ENCODE measurements at regions not wholly inside any gene's neighbourhood (a gene's known extent, or its start where the extent isn't known, plus 50 kb on each side); places are given as distances from the start of the nearest gene placed in this dataset.
"Not testable (repeated sequence)": the region's sequence is repeated elsewhere in the genome, so short reads cannot be mapped to it uniquely, and the experiment has no call there.

GRCh38 chr20:51955756-51956155 is 153.4 kb upstream of the SALL4 start:
- no peak for DNase-seq

DNA sequence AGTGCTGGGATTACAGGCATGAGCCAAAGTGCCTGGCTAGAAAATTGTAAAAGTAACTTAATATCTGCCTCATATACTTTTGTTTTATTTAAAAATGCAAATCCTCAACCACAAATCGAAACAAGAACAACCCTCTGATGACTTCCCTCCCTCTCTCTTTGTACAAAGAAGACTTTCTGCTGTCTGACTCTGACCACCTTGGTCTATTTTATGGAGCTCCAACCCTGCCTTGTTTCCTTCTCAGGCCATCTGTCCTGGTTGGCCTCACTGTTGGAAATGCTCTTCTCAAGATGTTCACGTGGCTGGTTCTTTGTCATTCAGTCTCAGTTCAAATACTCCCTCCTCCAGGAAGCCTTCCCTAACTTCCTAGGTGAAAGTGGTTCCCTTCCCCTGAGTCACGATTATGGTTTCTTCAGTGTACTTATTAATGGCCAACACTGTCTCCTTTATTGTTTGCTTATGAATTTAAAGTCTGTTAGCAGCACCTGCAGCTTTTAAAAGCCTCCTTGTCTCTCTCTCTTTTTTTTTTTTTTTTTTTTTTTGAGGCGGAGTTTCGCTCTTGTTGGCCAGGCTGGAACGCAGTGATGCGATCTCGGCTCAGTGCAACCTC is 151.5 kb upstream of the SALL4 start:
- DNase-seq, result no peak

DNA sequence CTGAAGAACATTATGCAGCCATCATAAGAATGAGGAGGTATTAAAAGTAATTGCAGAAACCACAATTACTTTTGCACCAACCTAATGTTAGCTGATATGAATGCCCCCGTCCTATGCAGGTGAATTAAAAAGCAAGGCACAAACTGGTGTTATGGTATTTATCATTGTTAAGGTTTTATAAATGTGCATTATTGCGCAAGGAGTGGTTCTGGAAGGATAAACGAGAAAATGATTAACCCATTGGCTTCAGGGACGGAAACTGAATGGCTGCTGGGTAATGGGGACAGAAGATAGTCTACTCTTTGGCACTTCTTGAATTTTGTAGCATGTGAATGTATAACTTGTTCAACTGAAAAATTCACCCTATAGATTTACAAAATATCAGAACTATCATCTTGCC is 148.6 kb upstream of the SALL4 start:
- DNase-seq, result no peak

DNA sequence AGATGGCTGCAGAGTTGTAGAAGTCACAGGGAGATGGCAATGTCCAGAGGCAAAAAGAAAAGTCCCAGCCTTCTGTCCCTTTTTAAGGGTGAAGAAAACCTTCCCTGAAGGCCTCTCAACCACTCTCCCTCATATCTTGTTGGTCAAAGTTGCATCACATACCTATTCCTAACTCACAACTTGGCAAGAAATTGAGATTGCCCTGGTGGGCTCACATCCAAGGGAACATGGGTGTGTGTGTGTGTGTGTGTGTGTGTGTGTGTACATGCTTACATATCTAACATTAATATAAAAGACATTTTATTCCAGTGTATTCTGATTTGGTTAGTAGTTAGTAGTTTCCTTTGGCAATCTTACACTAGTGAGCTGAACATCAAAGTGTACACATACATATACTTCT is 144.3 kb upstream of the SALL4 start:
- no peak for DNase-seq

GRCh38 chr20:51945881-51946280 is 143.6 kb upstream of the SALL4 start:
- no peak for DNase-seq

DNA sequence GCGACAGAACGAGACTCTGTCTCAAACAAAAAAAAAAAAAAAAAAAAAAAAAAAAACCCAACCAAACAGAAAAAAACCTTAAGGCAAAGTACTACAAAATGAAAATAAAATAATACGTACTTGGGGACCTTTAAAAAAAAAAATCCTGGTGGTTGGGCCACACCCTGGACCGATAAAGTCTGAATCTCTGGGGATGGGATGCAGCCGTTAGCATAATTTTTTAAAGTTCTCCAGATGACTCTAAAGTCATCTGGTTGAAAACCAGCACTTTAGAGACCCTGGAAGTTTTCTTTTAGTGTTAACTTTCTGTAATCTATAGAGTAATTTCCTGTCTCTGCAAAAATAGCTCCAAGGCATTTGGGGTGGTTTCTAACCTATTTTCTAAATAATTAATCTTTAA is 142.9 kb upstream of the SALL4 start:
- no peak for DNase-seq

- DNase-seq, result no peak
These were observed 141.4 kb upstream of the SALL4 start for GRCh38 chr20:51943761-51944160.

- not testable (repeated sequence) for DNase-seq
These were observed 141.0 kb upstream of the SALL4 start for GRCh38 chr20:51943326-51943725.

DNA sequence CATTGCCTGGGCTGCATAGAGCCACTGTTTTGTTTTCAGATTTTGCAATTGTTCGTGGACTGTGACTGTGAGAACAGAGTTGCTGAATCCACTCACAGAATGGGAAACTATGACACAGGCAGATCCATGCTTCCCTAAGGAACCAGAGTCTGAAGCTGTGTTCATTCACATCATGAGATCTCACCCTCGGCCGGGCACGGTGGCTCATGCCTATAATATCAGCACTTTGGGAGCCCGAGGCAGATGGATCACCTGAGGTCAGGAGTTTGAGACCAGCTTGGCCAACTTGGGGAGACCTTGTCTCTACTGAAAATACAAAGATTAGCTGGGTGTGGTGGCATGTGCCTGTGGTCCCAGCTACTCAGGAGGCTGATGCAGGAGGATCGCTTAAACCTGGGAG is 139.2 kb upstream of the SALL4 start:
- no peak for DNase-seq

DNA sequence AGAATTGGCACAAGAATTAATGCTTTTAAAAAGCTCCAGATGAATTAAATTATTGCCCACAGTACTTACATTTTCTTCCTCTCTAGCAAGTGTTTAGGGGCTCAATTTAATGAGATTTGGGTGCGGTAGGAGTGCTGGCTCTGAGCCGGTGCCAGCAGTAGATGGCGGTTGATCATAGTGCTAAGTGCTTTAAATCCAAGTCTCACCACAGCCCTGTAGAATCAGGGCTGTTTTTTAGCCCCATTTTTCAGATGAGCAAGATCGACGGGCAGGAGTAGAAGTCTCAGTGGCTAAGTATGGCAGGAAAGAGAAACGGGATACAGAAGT is 136.9 kb upstream of the SALL4 start:
- no peak for DNase-seq

DNA sequence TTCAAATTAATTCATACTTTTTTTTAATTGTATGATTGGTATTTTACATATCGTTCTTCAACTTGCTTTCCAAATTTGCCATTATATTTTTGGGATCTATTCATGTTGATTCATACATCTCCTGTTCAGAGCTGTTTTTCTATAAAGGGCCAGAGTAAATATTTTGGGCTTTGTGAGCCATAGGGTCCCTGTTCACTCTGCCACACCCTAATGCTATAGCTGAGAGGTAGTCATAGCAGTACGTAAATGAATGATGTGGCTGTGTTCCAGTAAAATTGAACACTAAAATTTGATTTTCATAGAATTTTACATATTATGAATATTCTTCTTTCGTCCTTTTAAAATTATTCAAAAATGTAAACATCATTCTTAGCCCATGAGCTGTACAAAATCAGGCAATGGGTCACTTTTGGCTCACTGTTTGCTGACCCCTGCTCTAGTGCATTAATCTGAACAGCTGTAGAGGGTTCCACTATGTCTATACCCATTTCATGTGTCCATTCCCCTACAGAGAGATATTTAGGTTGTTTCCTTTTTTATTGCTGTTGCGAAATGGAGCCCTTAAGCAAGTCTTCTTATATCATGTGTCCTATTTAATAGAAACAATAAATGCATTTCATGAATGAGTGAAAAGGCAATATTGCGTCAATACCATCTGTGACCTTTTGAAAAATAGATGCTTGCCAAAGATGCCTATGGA is 136.4 kb upstream of the SALL4 start:
- no peak for DNase-seq

DNA sequence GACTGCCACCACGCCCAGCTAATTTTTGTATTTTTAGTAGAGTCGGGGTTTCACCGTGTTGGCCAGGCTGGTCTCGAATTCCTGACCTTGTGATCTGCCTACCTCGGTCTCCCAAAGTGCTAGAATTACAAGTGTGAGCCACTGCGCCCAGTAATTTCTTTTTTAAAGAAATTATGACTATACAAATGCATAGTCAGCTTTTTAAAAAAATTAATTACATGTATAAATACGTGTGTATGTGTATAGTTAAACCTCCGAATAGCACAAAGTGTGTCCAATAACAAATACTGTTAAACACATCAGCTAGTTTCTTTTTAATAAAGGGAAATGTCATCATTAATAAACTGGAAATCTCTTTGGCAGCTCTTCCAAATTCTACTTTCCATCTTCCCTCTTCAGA is 135.5 kb upstream of the SALL4 start:
- DNase-seq, result no peak

DNA sequence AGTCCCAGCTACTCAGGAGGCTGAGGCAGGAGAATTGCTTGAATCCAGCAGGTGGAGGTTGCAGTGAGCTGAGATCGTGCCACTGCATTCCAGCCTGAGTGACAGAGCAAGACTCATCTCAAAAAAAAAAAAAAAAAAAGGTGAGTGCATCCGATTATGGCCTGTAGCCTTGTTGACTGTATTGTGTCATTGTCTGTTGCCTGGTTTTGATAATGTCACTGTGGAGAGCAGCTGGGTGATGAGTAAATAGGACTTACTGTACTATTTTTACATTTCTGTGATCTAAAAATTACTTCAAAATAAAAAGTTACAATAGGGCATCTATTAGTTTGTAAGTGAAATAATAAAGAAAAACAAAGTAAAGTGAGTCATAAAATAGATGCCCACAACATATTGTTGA is 134.1 kb upstream of the SALL4 start:
- DNase-seq, result no peak

DNA sequence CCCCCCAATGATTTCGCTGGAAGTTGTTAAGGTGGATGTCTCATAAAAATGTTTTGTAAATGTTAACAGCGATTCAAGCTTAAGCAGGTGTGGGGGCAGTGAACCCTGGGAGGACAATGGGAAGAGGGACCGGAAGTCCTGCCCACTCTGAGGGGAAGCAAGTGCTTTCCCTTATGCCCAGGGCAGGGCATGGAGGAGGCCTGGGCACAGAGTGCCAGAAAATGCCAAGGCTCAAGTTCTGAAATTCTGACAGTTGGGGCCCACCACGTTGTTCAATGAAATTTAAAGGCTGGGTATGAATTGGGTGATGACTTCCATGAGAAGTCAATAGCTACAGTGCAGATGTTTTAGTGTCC is 132.7 kb upstream of the SALL4 start:
- DNase-seq, result no peak

DNA sequence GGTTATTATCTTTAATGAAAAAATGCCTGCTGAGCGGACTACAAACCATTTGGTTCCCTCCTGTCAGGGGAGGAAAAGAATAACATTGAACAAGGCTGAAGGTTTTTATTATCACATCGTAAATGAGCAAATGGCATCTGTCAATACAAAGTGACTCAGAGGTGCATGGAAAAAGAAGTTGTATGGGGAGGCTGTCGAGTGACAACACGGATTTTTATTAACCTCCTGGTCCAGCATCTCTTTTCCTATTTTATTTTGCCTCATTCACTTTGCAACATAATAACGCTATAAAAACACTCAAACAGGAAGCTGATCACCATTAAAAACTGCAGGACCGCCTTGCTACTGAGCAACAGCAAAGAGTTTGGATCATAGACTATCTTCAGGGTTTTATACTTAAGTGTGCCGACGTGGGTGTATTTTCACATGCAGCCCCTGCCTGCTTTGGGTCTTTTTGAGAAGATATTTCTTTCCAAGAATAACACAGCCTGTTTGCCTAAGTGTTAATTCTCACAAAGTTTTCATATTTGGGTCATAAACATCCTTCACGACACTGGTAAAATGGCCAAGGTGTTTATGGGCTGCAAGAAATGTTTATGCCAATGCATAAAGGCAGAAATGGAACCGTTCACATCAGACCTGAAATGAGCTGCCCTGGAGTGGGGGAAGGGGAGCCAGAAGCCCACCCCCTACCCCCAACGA is 132.1 kb upstream of the SALL4 start:
- no peak for DNase-seq

DNA sequence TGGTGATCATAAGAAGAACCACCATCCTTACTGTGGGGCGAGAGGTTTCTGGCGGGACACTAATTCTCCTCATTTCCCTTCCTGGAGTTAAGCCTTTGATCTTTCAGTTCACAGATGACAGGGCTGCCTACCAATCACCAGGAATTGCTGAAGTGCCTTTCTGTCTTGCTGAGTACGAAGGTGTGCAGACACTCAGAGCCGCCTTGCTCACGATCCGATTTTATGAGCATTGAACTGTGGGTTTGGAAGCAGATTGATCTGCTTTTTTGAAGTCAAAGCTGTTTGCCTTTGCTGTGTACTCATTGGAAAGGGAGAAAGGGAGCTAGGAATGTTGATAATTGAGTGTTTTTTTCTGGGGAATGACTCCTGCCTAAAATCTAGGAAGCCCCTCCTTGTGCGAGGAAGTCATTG is 129.1 kb upstream of the SALL4 start:
- DNase-seq, result no peak

DNA sequence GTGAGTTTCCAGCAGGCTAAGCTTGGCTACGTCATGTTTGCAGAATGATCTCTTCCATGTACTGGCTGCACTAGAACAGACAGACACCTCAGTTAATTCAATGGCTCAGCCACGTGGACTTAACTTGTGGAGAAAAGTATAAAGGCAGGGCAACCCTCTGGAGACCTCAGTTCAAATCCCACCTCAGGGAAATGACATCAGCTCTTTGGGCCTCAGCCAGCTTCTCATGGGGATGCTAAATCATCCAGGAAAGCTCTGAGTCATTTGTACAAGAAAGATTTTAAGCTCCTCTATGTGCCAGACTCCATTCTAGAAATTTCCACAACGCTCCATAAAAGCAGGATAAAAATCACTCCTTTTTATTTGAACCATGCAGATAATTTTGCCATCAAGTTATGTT is 128.5 kb upstream of the SALL4 start:
- no peak for DNase-seq

DNA sequence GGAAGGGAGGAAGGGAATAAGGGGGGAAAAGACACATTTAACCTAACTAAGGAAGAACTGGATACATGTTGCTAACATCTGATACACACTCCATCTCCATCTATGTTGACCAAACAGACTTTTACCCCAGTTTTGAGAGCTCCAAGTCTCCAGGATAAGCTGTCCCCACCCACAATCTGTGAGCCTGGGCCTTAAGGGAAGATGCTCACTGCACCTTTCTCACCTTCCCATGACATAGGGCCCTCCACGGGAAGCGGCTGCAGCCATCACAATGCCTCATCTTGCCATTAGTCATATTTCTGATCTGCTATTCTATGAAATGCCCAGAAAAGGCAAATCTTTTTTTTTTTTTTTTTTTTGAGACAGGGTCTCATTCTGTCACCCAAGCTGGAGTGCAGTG is 126.6 kb upstream of the SALL4 start:
- DNase-seq, result no peak

- not testable (repeated sequence) for DNase-seq
These were observed 125.6 kb upstream of the SALL4 start for GRCh38 chr20:51927970-51928369.

GRCh38 chr20:51926670-51927305 is 124.5 kb upstream of the SALL4 start:
- no peak for DNase-seq

DNA sequence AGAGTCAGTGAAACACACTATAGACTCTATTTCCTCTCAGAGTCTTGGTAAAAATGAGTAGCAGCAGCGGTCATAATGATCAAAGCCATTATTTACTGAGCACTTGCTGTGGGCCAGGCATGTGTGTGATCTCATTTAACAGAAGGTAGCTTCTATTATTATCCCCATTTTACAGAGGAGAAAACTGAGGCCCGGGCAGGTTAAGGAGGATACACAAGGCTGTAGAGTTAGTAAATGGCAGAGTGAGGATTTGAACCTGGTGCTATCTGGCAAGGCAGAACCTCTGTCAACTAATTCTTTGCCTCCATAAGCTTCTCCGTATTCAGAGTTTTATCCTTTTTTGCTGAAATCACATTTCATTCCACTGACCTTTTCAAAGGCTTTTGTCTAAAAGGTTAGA is 122.2 kb upstream of the SALL4 start:
- DNase-seq, result no peak

DNA sequence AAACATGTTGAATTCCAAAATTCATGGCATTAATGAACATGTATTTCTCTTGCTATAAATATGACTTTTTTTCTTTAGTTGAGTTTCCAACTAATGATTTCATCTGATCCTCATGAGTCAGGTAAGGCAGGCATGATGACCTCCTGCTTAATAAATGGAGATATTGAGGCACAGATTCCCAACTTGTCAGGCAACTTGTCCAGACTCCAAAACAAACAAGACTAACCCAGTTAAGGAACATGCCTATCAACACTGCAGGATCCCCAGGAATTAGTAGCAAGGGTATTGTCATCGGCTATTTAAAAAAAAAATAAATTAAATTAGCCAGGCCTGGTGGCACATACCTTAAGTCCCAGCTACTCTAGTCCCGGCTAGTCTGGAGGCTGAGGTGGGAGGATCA is 121.3 kb upstream of the SALL4 start:
- DNase-seq, result no peak

DNA sequence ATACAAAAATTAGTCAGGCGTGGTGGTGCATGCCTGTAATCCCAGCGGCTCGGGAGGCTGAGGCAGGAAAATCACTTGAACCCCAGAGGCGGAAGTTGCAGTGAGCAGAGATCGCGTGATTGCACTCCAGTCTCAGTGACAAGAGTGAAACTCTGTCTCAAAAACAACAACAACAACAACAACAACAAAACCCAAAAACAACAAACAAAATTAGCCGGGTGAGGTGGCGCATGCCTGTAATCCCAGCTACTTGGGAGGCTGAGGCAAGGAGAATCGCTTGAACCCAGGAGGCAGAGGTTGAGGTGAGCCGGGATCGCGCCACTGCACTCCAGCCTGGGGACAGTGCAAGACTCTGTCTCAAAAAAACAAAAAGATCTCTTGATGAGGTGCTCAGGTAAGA is 120.5 kb upstream of the SALL4 start:
- DNase-seq, result not testable (repeated sequence)

GRCh38 chr20:51918561-51918960 is 116.2 kb upstream of the SALL4 start:
- no peak for DNase-seq

Measured in stimulated activated CD4-positive, alpha-beta T cell treated with anti-CD3 and anti-CD28 coated beads, Interleukin-4, amount 100 ng/mL, for 24 hours (primary cell).